SK-N-MC (cell line): ENCODE measurements at regions not wholly inside any gene's neighbourhood (a gene's known extent, or its start where the extent isn't known, plus 50 kb on each side); places are given as distances from the start of the nearest gene placed in this dataset.

Experiments used
- EZH2 ChIP-seq: fragments of 200-600 bp; sonication (generic); IDR thresholded peaks from one replicate; pipeline ENCODE4 v1.6.1; 2017; ENCODE audit warnings: antibody characterized with exemption
- FOXP2 ChIP-seq: optimal IDR thresholded peaks from 2 replicates; pipeline ENCODE3; 2011; ENCODE audit warnings: mild to moderate bottlenecking, moderate library complexity; ENCODE audit not compliant: insufficient read depth; ENCODE audit errors: extremely low read length, control extremely low read depth
- POLR2AphosphoS5 ChIP-seq: IDR thresholded peaks from 2 replicates; pipeline ENCODE4 v1.6.1; 2012; ENCODE audit warnings: mild to moderate bottlenecking, low read depth, low read length, borderline replicate concordance

- TF ChIP-seq EZH2, result no peak
- no peak for TF ChIP-seq POLR2AphosphoS5
- no peak for TF ChIP-seq FOXP2
These were observed 96.5 kb downstream of the TTC32 start for GRCh38 chr2:19805266-19805665.
